ENCODE measurements at regions not wholly inside any gene's neighbourhood (a gene's known extent, or its start where the extent isn't known, plus 50 kb on each side); places are given as distances from the start of the nearest gene placed in this dataset.

GRCh38 chr9:81072758-81073157 is 616.6 kb downstream of the TLE1 start:
- TF ChIP-seq, protein P1, sequence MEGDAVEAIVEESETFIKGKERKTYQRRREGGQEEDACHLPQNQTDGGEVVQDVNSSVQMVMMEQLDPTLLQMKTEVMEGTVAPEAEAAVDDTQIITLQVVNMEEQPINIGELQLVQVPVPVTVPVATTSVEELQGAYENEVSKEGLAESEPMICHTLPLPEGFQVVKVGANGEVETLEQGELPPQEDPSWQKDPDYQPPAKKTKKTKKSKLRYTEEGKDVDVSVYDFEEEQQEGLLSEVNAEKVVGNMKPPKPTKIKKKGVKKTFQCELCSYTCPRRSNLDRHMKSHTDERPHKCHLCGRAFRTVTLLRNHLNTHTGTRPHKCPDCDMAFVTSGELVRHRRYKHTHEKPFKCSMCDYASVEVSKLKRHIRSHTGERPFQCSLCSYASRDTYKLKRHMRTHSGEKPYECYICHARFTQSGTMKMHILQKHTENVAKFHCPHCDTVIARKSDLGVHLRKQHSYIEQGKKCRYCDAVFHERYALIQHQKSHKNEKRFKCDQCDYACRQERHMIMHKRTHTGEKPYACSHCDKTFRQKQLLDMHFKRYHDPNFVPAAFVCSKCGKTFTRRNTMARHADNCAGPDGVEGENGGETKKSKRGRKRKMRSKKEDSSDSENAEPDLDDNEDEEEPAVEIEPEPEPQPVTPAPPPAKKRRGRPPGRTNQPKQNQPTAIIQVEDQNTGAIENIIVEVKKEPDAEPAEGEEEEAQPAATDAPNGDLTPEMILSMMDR (IDR thresholded peaks at IDR 0.05; ENCODE audit: poor library complexity) = no peak
- TF ChIP-seq EZH2 (IDR thresholded peaks at IDR 0.05; ENCODE audit: borderline replicate concordance) (no peak), EZH2phosphoT487 (IDR thresholded peaks at IDR 0.05; ENCODE audit: low read depth, severe bottlenecking, unreplicated experiment) (no peak)

Measured in hepatocyte (in vitro differentiated cells).